Neutrophil (primary cell): ENCODE measurements at regions not wholly inside any gene's neighbourhood (a gene's known extent, or its start where the extent isn't known, plus 50 kb on each side); places are given as distances from the start of the nearest gene placed in this dataset.

Source experiments
- H3K27ac ChIP-seq: fragments of 200-600 bp; sonication (generic); 2 replicates; pipeline ENCODE4 v1.5.1; 2016; ENCODE audit warnings: mild to moderate bottlenecking, moderate library complexity
- H3K27me3 ChIP-seq: fragments of 200-600 bp; sonication (generic); 2 replicates; pipeline ENCODE4 v1.6.0; 2016; ENCODE audit warnings: mild to moderate bottlenecking
- H3K36me3 ChIP-seq: fragments of 200-600 bp; sonication (generic); 2 replicates; pipeline ENCODE4 v1.5.1; 2017
- H3K4me1 ChIP-seq, 2 experiments: fragments of 200-600 bp in 1 of 2; sonication (generic) in 1 of 2; 1 replicate in 1 of 2; 2 replicates in 1 of 2; pipeline versions ENCODE4 v1.5.1 to v1.6.1; 2013 to 2016; ENCODE audit warnings: low read depth in 1 of 2, low read length in 1 of 2, mild to moderate bottlenecking in 1 of 2, moderate library complexity in 1 of 2; ENCODE audit not compliant: control insufficient read depth in 1 of 2, insufficient read depth in 1 of 2
- H3K4me3 ChIP-seq, 2 experiments: fragments of 200-600 bp in 1 of 2; sonication (generic) in 1 of 2; 1 replicate in 1 of 2; 2 replicates in 1 of 2; pipeline ENCODE4 v1.5.1; 2013 to 2016; ENCODE audit warnings: low read depth in 1 of 2, low read length in 1 of 2, mild to moderate bottlenecking in 1 of 2, moderate library complexity in 1 of 2
- H3K9me3 ChIP-seq: fragments of 200-600 bp; sonication (generic); 2 replicates; pipeline ENCODE4 v1.5.1; 2016
- CTCF ChIP-seq: fragments of 200-600 bp; sonication (generic); IDR thresholded peaks from 2 replicates; pipeline ENCODE4 v1.5.1; 2016; ENCODE audit warnings: antibody characterized with exemption

- no peaks in the 10 kb centered on the region for H3K27me3 ChIP-seq
- peaks cover 21% of the 10 kb centered on the region for H3K36me3 ChIP-seq
- no peak overlapping the region for H3K27ac ChIP-seq
- no peak overlapping the region for H3K4me3 ChIP-seq
- no peak for TF ChIP-seq CTCF
- H3K4me1 ChIP-seq: no peaks in the 10 kb centered on the region
- H3K9me3 ChIP-seq: no peaks in the 10 kb centered on the region
These were observed 137.0 kb downstream of the KATNIP start for GRCh38 chr16:27686926-27687325.

- Histone ChIP-seq H3K4me1 (no peaks in the 10 kb centered on the region), H3K9me3 (no peaks in the 10 kb centered on the region)
These were observed 137.7 kb downstream of the KATNIP start for GRCh38 chr16:27687605-27688004.

GRCh38 chr16:27689711-27690110 is 139.8 kb downstream of the KATNIP start:
- H3K4me1 ChIP-seq: no peaks in the 10 kb centered on the region
- no peak overlapping the region for H3K27ac ChIP-seq
- no peaks in the 10 kb centered on the region for H3K9me3 ChIP-seq
- no peak for TF ChIP-seq CTCF
- H3K4me3 ChIP-seq: no peak overlapping the region
- H3K36me3 ChIP-seq: no peaks in the 10 kb centered on the region
- H3K27me3 ChIP-seq: no peaks in the 10 kb centered on the region

More at GRCh38 chr16:27687605-27688004, 137.7 kb downstream of the KATNIP start:
- no peak overlapping the region for H3K4me3 ChIP-seq
- no peak overlapping the region for H3K27ac ChIP-seq
- H3K36me3 ChIP-seq: peaks cover 15% of the 10 kb centered on the region
- H3K27me3 ChIP-seq: no peaks in the 10 kb centered on the region
- no peak for TF ChIP-seq CTCF

- Histone ChIP-seq H3K9me3 (no peaks in the 10 kb centered on the region), H3K4me3 (no peak overlapping the region), H3K4me1 (no peaks in the 10 kb centered on the region), H3K36me3 (no peaks in the 10 kb centered on the region), H3K27ac (no peak overlapping the region), H3K27me3 (no peaks in the 10 kb centered on the region)
- no peak for TF ChIP-seq CTCF
These were observed 140.7 kb downstream of the KATNIP start for GRCh38 chr16:27690608-27691007.

GRCh38 chr16:27691721-27692120 is 141.8 kb downstream of the KATNIP start:
- Histone ChIP-seq H3K27ac (no peak overlapping the region), H3K9me3 (no peaks in the 10 kb centered on the region), H3K4me1 (no peaks in the 10 kb centered on the region), H3K27me3 (no peaks in the 10 kb centered on the region), H3K4me3 (no peak overlapping the region), H3K36me3 (no peaks in the 10 kb centered on the region)
- no peak for TF ChIP-seq CTCF

GRCh38 chr16:27692576-27692975 is 142.6 kb downstream of the KATNIP start:
- TF ChIP-seq CTCF: no peak
- Histone ChIP-seq H3K27ac (no peak overlapping the region), H3K4me1 (no peaks in the 10 kb centered on the region), H3K36me3 (no peaks in the 10 kb centered on the region), H3K4me3 (no peak overlapping the region), H3K27me3 (no peaks in the 10 kb centered on the region), H3K9me3 (no peaks in the 10 kb centered on the region)
